ENCODE measurements at regions not wholly inside any gene's neighbourhood (a gene's known extent, or its start where the extent isn't known, plus 50 kb on each side); places are given as distances from the start of the nearest gene placed in this dataset.

GRCh38 chr5:66242050-66242715, 98.1 kb downstream of the SREK1 start:
- intact Hi-C loops (cut with DNase I) = no loop called here
- no peak overlapping the region for H3K4me3 ChIP-seq
- no peaks in the 10 kb centered on the region for H3K36me3 ChIP-seq (ENCODE audit: insufficient read depth in 1 of 2, low read depth in 1 of 2)
- no peak for DNase-seq
- H3K27me3 ChIP-seq (ENCODE audit: insufficient read depth in 3 of 3, low read length in 2 of 3) = no peaks in the 10 kb centered on the region
- ATAC-seq = no peak
- H3K27ac ChIP-seq = no peak overlapping the region
- no peaks in the 10 kb centered on the region for H3K4me1 ChIP-seq
- WGBS, 3 donors = 83 to 91% (median 89%) methylated on average over 5 of the region's 5 CpGs
- no peaks in the 10 kb centered on the region for H3K9me3 ChIP-seq
- TF ChIP-seq, protein P1, sequence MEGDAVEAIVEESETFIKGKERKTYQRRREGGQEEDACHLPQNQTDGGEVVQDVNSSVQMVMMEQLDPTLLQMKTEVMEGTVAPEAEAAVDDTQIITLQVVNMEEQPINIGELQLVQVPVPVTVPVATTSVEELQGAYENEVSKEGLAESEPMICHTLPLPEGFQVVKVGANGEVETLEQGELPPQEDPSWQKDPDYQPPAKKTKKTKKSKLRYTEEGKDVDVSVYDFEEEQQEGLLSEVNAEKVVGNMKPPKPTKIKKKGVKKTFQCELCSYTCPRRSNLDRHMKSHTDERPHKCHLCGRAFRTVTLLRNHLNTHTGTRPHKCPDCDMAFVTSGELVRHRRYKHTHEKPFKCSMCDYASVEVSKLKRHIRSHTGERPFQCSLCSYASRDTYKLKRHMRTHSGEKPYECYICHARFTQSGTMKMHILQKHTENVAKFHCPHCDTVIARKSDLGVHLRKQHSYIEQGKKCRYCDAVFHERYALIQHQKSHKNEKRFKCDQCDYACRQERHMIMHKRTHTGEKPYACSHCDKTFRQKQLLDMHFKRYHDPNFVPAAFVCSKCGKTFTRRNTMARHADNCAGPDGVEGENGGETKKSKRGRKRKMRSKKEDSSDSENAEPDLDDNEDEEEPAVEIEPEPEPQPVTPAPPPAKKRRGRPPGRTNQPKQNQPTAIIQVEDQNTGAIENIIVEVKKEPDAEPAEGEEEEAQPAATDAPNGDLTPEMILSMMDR (IDR thresholded peaks at IDR 0.05) = no peak

DNA sequence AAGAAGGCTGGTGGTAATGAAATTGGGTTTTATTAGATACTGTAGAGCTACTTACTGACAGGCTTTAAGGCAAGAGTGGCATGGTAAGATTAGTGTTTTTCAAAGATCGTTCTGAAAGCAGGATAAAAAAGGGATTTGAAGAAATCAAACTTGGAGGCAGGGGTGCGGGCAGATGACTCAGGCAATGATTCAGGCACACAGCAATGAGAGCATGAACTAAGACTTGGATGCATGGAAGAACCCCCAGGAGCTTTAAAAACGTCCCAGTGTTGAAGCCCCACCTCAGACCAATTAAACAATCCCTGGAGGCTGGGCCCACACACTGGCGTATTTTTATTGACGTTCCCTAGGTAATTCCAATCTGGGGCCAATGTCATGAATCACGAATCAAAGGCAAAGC, 102.5 kb downstream of the SREK1 start:
- ATAC-seq (no peak), DNase-seq (no peak)
- intact Hi-C loops (cut with DNase I) = no loop called here
- TF ChIP-seq, protein P1 (IDR thresholded peaks at IDR 0.05) = no peak
- Histone ChIP-seq H3K9me3 (no peaks in the 10 kb centered on the region), H3K36me3 (ENCODE audit: insufficient read depth in 1 of 2, low read depth in 1 of 2) (no peaks in the 10 kb centered on the region), H3K4me3 (no peak overlapping the region), H3K4me1 (no peaks in the 10 kb centered on the region), H3K27ac (no peak overlapping the region), H3K27me3 (ENCODE audit: insufficient read depth in 3 of 3, low read length in 2 of 3) (no peaks in the 10 kb centered on the region)
- 61 to 73% (median 61%) methylated on average over 6 of the region's 6 CpGs for WGBS, 3 donors

- DNase-seq (no peak), ATAC-seq (peak in 1 of 4 donors; percentile 59)
- no peaks in the 10 kb centered on the region for H3K9me3 ChIP-seq
- H3K4me3 ChIP-seq = no peak overlapping the region
- no peaks in the 10 kb centered on the region for H3K27me3 ChIP-seq (ENCODE audit: insufficient read depth in 3 of 3, low read length in 2 of 3)
- H3K4me1 ChIP-seq = no peaks in the 10 kb centered on the region
- no peaks in the 10 kb centered on the region for H3K36me3 ChIP-seq (ENCODE audit: insufficient read depth in 1 of 2, low read depth in 1 of 2)
- TF ChIP-seq, protein P1 (IDR thresholded peaks at IDR 0.05) = no peak
- 22 to 49% (median 29%) methylated on average over 4 of the region's 4 CpGs for WGBS, 3 donors
- intact Hi-C loops (cut with DNase I) = no loop called here
- no peak overlapping the region for H3K27ac ChIP-seq
Observed at GRCh38 chr5:66247176-66247960, 103.3 kb downstream of the SREK1 start.

DNA sequence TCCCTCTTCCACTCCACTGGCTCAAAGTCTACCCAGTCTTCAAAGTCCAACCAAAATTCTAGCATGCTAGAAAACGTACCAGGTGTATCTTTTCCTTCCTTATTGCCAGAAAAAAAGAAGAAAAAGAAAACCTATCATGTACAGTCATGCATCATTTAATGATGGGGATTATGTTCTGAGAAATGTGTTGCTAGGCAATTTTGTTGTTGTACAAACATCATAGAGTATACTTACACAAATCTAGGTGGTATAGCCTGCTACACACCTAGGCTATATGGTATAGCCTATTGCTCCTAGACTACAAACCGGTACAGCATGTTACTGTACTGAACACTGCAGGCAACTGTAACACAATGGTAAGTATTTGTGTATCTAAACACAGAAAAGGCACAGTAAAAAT, 104.8 kb downstream of the SREK1 start:
- Histone ChIP-seq H3K4me3 (no peak overlapping the region), H3K4me1 (no peaks in the 10 kb centered on the region), H3K36me3 (ENCODE audit: insufficient read depth in 1 of 2, low read depth in 1 of 2) (no peaks in the 10 kb centered on the region), H3K27me3 (ENCODE audit: insufficient read depth in 3 of 3, low read length in 2 of 3) (no peaks in the 10 kb centered on the region), H3K9me3 (no peaks in the 10 kb centered on the region), H3K27ac (no peak overlapping the region)
- intact Hi-C loops (cut with DNase I) = no loop called here
- DNase-seq (no peak), ATAC-seq (no peak)
- TF ChIP-seq, protein P1 (IDR thresholded peaks at IDR 0.05) = no peak
- WGBS, 3 donors = 60 to 70% (median 61%) methylated on average over 2 of the region's 2 CpGs
